ENCODE measurements at regions not wholly inside any gene's neighbourhood (a gene's known extent, or its start where the extent isn't known, plus 50 kb on each side); places are given as distances from the start of the nearest gene placed in this dataset.
"Not testable (repeated sequence)": the region's sequence is repeated elsewhere in the genome, so short reads cannot be mapped to it uniquely, and the experiment has no call there.

- ChIA-PET POLR2A (no interaction called here), CTCF (no interaction called here)
- H3K36me3 ChIP-seq (ENCODE audit: control insufficient read depth in 2 of 3, insufficient read depth in 3 of 3, low read length in 3 of 3): no peaks in the 10 kb centered on the region
- H3K9me3 Mint-ChIP-seq: no peaks in the 10 kb centered on the region
- no peaks in the 10 kb centered on the region for H3K4me1 ChIP-seq (ENCODE audit: control insufficient read depth in 2 of 2, insufficient read depth in 2 of 2, low read length in 2 of 2)
- no peak overlapping the region for H3K4me3 ChIP-seq (ENCODE audit: low read length)
- H3K27me3 Mint-ChIP-seq: peaks cover 0 to 22% (median 6%) of the 10 kb centered on the region in 5 donors
- no peak overlapping the region for H3K27ac ChIP-seq (ENCODE audit: low read depth, low read length)
- no peak overlapping the region for H3K4me3 Mint-ChIP-seq
- no peaks in the 10 kb centered on the region for H3K9me3 ChIP-seq (ENCODE audit: control insufficient read depth in 2 of 3, low read length in 3 of 3)
- H3K4me1 Mint-ChIP-seq: no peaks in the 10 kb centered on the region
- intact Hi-C loops (cut with micrococcal nuclease): no loop called here
- no peaks in the 10 kb centered on the region for H3K27me3 ChIP-seq (ENCODE audit: control insufficient read depth in 2 of 2, insufficient read depth in 2 of 2, low read length in 2 of 2)
- no peaks in the 10 kb centered on the region for H3K36me3 Mint-ChIP-seq
- DNase-seq (no peak), ATAC-seq (no peak)
- no peak overlapping the region for H3K27ac Mint-ChIP-seq
These were observed 402.0 kb upstream of the TNRC6C start for GRCh38 chr17:77556383-77557061.

DNA sequence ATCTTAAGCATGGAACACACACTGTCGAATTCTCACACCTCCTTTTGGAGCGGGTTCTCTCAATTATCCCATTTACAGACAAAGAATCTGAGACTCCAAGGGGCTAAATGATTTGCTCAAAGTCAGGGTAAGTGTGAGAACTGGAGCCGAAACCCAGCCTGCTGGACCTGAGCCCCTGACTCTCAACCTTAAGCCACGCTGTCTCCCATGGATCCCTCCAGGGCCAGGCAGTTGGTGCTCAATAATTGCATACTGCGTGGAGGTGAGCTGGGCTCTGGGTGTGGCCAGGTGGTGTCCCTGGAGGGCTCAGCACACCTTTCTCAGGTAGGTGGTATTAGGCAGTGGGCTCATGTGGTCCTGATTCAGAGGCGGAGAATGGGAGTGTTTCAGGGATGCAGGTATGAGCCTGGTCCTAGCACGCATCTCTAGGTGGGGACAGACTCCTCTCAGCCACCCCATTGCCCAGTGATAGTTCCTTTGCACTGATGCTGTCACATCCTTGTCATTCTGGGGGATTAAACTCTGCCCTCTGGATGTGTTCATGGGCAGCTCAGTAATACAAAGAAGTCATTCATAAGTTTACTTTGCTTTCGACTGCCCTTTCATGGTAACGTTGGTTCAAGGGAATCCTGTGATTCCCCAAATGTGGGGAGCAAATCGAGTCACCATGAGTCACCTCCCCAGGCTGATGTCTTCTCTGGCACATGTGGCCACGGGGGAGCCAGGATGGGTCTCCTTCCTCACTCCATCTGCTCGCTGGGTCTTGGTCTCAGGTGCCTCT lies 399.5 kb upstream of the TNRC6C start:
- no peaks in the 10 kb centered on the region for H3K36me3 ChIP-seq (ENCODE audit: control insufficient read depth in 2 of 3, insufficient read depth in 3 of 3, low read length in 3 of 3)
- H3K4me3 Mint-ChIP-seq: no peak overlapping the region
- H3K4me1 Mint-ChIP-seq: peaks cover 0 to under 1% (median 0%) of the 10 kb centered on the region in 7 donors
- ChIA-PET CTCF (no interaction called here), POLR2A (no interaction called here)
- no peaks in the 10 kb centered on the region for H3K4me1 ChIP-seq (ENCODE audit: control insufficient read depth in 2 of 2, insufficient read depth in 2 of 2, low read length in 2 of 2)
- no peaks in the 10 kb centered on the region for H3K9me3 Mint-ChIP-seq
- intact Hi-C loops (cut with micrococcal nuclease): no loop called here
- no peak overlapping the region for H3K27ac Mint-ChIP-seq
- H3K4me3 ChIP-seq (ENCODE audit: low read length): no peak overlapping the region
- no peaks in the 10 kb centered on the region for H3K9me3 ChIP-seq (ENCODE audit: control insufficient read depth in 2 of 3, low read length in 3 of 3)
- DNase-seq (no peak), ATAC-seq (no peak)
- no peak overlapping the region for H3K27ac ChIP-seq (ENCODE audit: low read depth, low read length)
- no peaks in the 10 kb centered on the region for H3K36me3 Mint-ChIP-seq
- no peaks in the 10 kb centered on the region for H3K27me3 ChIP-seq (ENCODE audit: control insufficient read depth in 2 of 2, insufficient read depth in 2 of 2, low read length in 2 of 2)
- H3K27me3 Mint-ChIP-seq: peaks cover 0 to 21% (median 6%) of the 10 kb centered on the region in 5 donors

- H3K36me3 ChIP-seq (ENCODE audit: control insufficient read depth in 2 of 3, insufficient read depth in 3 of 3, low read length in 3 of 3): no peaks in the 10 kb centered on the region
- no peak for ATAC-seq
- Mint-ChIP-seq H3K27ac (no peak overlapping the region), H3K4me1 (peaks cover 0 to 5% (median 0%) of the 10 kb centered on the region in 7 donors), H3K36me3 (no peaks in the 10 kb centered on the region), H3K9me3 (no peaks in the 10 kb centered on the region), H3K27me3 (peaks cover 0 to 17% (median 6%) of the 10 kb centered on the region in 5 donors), H3K4me3 (no peak overlapping the region)
- no peaks in the 10 kb centered on the region for H3K27me3 ChIP-seq (ENCODE audit: control insufficient read depth in 2 of 2, insufficient read depth in 2 of 2, low read length in 2 of 2)
- CTCF ChIA-PET: no interaction called here
- intact Hi-C loops (cut with micrococcal nuclease): no loop called here
- H3K9me3 ChIP-seq (ENCODE audit: control insufficient read depth in 2 of 3, low read length in 3 of 3): no peaks in the 10 kb centered on the region
- H3K4me3 ChIP-seq (ENCODE audit: low read length): no peak overlapping the region
- POLR2A ChIA-PET: no interaction called here
- H3K27ac ChIP-seq (ENCODE audit: low read depth, low read length): no peak overlapping the region
- DNase-seq: no peak
- H3K4me1 ChIP-seq (ENCODE audit: control insufficient read depth in 2 of 2, insufficient read depth in 2 of 2, low read length in 2 of 2): no peaks in the 10 kb centered on the region
These were observed 398.1 kb upstream of the TNRC6C start for GRCh38 chr17:77560381-77560780.

GRCh38 chr17:77560841-77561240 lies 397.7 kb upstream of the TNRC6C start:
- Histone ChIP-seq H3K27ac (ENCODE audit: low read depth, low read length) (no peak overlapping the region), H3K4me1 (ENCODE audit: control insufficient read depth in 2 of 2, insufficient read depth in 2 of 2, low read length in 2 of 2) (no peaks in the 10 kb centered on the region), H3K36me3 (ENCODE audit: control insufficient read depth in 2 of 3, insufficient read depth in 3 of 3, low read length in 3 of 3) (no peaks in the 10 kb centered on the region), H3K9me3 (ENCODE audit: control insufficient read depth in 2 of 3, low read length in 3 of 3) (no peaks in the 10 kb centered on the region), H3K27me3 (ENCODE audit: control insufficient read depth in 2 of 2, insufficient read depth in 2 of 2, low read length in 2 of 2) (no peaks in the 10 kb centered on the region), H3K4me3 (ENCODE audit: low read length) (no peak overlapping the region)
- no peak overlapping the region for H3K4me3 Mint-ChIP-seq
- H3K27me3 Mint-ChIP-seq: peaks cover 0 to 17% (median 6%) of the 10 kb centered on the region in 5 donors
- ATAC-seq (no peak), DNase-seq (no peak)
- H3K36me3 Mint-ChIP-seq: no peaks in the 10 kb centered on the region
- POLR2A ChIA-PET: no interaction called here
- no peak overlapping the region for H3K27ac Mint-ChIP-seq
- intact Hi-C loops (cut with micrococcal nuclease): no loop called here
- CTCF ChIA-PET: no interaction called here
- peaks cover 0 to 5% (median 0%) of the 10 kb centered on the region in 7 donors for H3K4me1 Mint-ChIP-seq
- no peaks in the 10 kb centered on the region for H3K9me3 Mint-ChIP-seq

DNA sequence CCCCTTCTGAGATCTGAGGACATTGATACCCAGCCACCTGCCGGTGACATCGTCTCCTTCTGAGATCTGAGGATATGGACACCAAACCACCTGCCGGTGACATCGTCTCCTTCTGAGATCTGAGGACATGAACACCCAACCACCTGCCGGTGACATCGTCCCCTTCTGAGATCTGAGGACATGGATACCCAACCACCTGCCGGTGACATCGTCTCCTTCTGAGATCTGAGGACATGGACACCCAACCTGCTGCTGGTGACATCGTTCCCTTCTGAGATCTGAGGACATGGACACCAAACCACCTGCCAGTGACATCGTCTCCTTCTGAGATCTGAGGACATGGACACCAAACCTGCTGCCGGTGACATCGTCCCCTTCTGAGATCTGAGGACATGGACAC lies 396.1 kb upstream of the TNRC6C start:
- H3K4me1 Mint-ChIP-seq; H3K27ac ChIP-seq (ENCODE audit: low read depth, low read length); intact Hi-C loops (cut with micrococcal nuclease); ATAC-seq; H3K4me1 ChIP-seq (ENCODE audit: control insufficient read depth in 2 of 2, insufficient read depth in 2 of 2, low read length in 2 of 2); POLR2A ChIA-PET; H3K4me3 Mint-ChIP-seq; H3K27me3 ChIP-seq (ENCODE audit: control insufficient read depth in 2 of 2, insufficient read depth in 2 of 2, low read length in 2 of 2); CTCF ChIA-PET; H3K9me3 Mint-ChIP-seq; H3K4me3 ChIP-seq (ENCODE audit: low read length); H3K36me3 Mint-ChIP-seq; H3K36me3 ChIP-seq (ENCODE audit: control insufficient read depth in 2 of 3, insufficient read depth in 3 of 3, low read length in 3 of 3); H3K9me3 ChIP-seq (ENCODE audit: control insufficient read depth in 2 of 3, low read length in 3 of 3): not testable (repeated sequence)
- peak overlapping the region in 1 of 9 donors; percentile 21 for H3K27ac Mint-ChIP-seq
- peaks cover 0 to 19% (median 0%) of the 10 kb centered on the region in 5 donors for H3K27me3 Mint-ChIP-seq
- peak in 1 of 9 donors; percentile 45 for DNase-seq

- Histone ChIP-seq H3K27me3 (ENCODE audit: control insufficient read depth in 2 of 2, insufficient read depth in 2 of 2, low read length in 2 of 2) (no peaks in the 10 kb centered on the region), H3K4me3 (ENCODE audit: low read length) (no peak overlapping the region), H3K9me3 (ENCODE audit: control insufficient read depth in 2 of 3, low read length in 3 of 3) (no peaks in the 10 kb centered on the region), H3K4me1 (ENCODE audit: control insufficient read depth in 2 of 2, insufficient read depth in 2 of 2, low read length in 2 of 2) (no peaks in the 10 kb centered on the region), H3K27ac (ENCODE audit: low read depth, low read length) (no peak overlapping the region), H3K36me3 (ENCODE audit: control insufficient read depth in 2 of 3, insufficient read depth in 3 of 3, low read length in 3 of 3) (no peaks in the 10 kb centered on the region)
- DNase-seq: no peak
- H3K4me3 Mint-ChIP-seq: no peak overlapping the region
- intact Hi-C loops (cut with micrococcal nuclease): no loop called here
- peak overlapping the region in 1 of 9 donors; percentile 37 for H3K27ac Mint-ChIP-seq
- H3K27me3 Mint-ChIP-seq: peaks cover 0 to 20% (median 3%) of the 10 kb centered on the region in 5 donors
- no peak for ATAC-seq
- POLR2A ChIA-PET: no interaction called here
- CTCF ChIA-PET: no interaction called here
- H3K9me3 Mint-ChIP-seq: no peaks in the 10 kb centered on the region
- H3K4me1 Mint-ChIP-seq: peaks cover 0 to 5% (median 0%) of the 10 kb centered on the region in 7 donors
- no peaks in the 10 kb centered on the region for H3K36me3 Mint-ChIP-seq
These were observed 394.9 kb upstream of the TNRC6C start for GRCh38 chr17:77563439-77564102.
